ENCODE measurements at regions not wholly inside any gene's neighbourhood (a gene's known extent, or its start where the extent isn't known, plus 50 kb on each side); places are given as distances from the start of the nearest gene placed in this dataset.

GRCh38 chr1:229107304-229107815 is 163.6 kb upstream of the RAB4A start:
- ChIA-PET CTCF (no interaction called here), POLR2A (no interaction called here)
- no peak for TF ChIP-seq CTCF (IDR thresholded peaks at IDR 0.05; ENCODE audit: control extremely low read depth, extremely low read depth, low read depth, missing control alignments)
- DNase-seq (ENCODE audit: extremely low spot score): no peak

GRCh38 chr1:229107972-229108371 is 162.9 kb upstream of the RAB4A start:
- no peak for TF ChIP-seq CTCF (IDR thresholded peaks at IDR 0.05; ENCODE audit: control extremely low read depth, extremely low read depth, low read depth, missing control alignments)
- CTCF ChIA-PET: no interaction called here
- no peak for DNase-seq (ENCODE audit: extremely low spot score)
- POLR2A ChIA-PET: no interaction called here

- ChIA-PET POLR2A (no interaction called here), CTCF (interaction anchor here (0.9 to 1.0 kb wide), 2 partner anchors 14 to 24 kb away, joined by 3 read pairs; no protein-coding TSS in a partner anchor)
- TF ChIP-seq CTCF (IDR thresholded peaks at IDR 0.05; ENCODE audit: control extremely low read depth, extremely low read depth, low read depth, missing control alignments): no peak
- no peak for DNase-seq (ENCODE audit: extremely low spot score)
Observed at GRCh38 chr1:229108598-229109201, 162.2 kb upstream of the RAB4A start.

GRCh38 chr1:229109320-229109761 is 161.6 kb upstream of the RAB4A start:
- DNase-seq (ENCODE audit: extremely low spot score): no peak
- ChIA-PET CTCF (interaction anchor here (0.8 to 1.5 kb wide), 4 partner anchors 9 to 25 kb away, joined by 3 read pairs; no protein-coding TSS in a partner anchor), POLR2A (interaction anchor here (0.6 kb wide), 1 partner anchor 28 kb away, joined by 3 read pairs; no protein-coding TSS in a partner anchor)
- no peak for TF ChIP-seq CTCF (IDR thresholded peaks at IDR 0.05; ENCODE audit: control extremely low read depth, extremely low read depth, low read depth, missing control alignments)

- no peak for DNase-seq (ENCODE audit: extremely low spot score)
- TF ChIP-seq CTCF (IDR thresholded peaks at IDR 0.05; ENCODE audit: control extremely low read depth, extremely low read depth, low read depth, missing control alignments): no peak
- ChIA-PET CTCF (interaction anchor here (1.5 kb wide), 1 partner anchor 10 kb away, joined by 3 read pairs; no protein-coding TSS in a partner anchor), POLR2A (no interaction called here)
Observed at GRCh38 chr1:229110986-229111385, 159.9 kb upstream of the RAB4A start.

GRCh38 chr1:229111703-229112319 is 159.1 kb upstream of the RAB4A start:
- POLR2A ChIA-PET: no interaction called here
- CTCF ChIA-PET: no interaction called here
- no peak for DNase-seq (ENCODE audit: extremely low spot score)
- TF ChIP-seq CTCF (IDR thresholded peaks at IDR 0.05; ENCODE audit: control extremely low read depth, extremely low read depth, low read depth, missing control alignments): no peak
